ENCODE measurements at regions not wholly inside any gene's neighbourhood (a gene's known extent, or its start where the extent isn't known, plus 50 kb on each side); places are given as distances from the start of the nearest gene placed in this dataset.

DNA sequence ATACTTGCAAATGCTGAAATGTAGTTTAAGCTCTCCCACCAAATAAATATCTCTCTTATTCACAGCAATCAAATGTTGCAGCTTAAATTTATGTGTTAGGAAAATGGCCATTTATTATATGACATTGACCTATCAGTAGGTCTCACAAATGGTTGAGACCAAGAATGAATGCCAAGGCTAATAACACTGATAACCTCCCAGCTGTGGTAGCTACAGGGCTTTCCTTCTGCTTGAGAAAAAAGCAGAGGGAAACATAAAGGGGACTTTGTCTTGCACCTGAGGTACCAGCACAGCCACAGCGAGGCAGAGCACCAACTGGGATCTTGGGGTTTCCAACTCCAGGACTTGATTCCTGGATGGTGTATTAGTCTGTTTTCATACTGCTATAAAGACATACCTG, 73.1 kb upstream of the TTC14 start:
- DNase-seq (ENCODE audit: low read depth in 3 of 3, low spot score in 2 of 3): no peak

DNA sequence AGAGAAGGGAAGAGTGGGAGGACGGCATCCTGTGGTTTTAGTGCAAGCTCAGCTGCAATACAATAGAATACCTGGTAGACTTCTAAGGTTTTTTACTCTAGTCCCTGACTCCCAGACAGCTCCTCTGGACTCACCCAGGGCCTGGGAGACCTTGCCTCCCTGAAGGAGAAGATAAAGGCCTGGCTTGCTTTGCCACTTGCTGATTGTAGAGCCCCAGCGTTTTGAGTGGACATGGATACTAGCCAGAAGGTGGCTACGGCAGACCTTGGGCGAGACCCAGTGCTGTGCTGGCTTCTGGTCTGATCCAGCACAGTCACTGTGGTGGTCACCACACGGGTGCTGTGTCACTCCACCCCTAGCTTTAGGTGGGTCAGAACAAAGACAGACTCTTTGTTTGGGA, 72.2 kb upstream of the TTC14 start:
- no peak for DNase-seq (ENCODE audit: low read depth in 3 of 3, low spot score in 2 of 3)

DNA sequence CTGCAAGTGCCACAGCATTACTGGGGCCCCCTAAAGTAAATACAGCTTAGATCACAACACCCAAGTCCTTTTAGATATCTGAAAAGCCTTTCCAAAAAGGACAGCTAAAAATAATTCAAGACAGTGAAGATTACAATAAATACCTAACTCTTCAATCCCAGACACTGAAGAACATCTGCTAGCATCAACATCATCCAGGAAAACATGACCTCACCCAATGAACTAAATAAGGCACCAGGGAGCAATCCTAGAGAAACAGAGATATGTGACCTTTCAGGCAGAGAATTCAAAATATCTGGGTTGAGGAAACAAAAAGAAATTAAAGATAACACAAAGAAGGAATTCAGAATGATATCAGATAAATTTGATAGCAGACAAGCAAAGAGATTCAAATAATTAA, 71.7 kb upstream of the TTC14 start:
- DNase-seq (ENCODE audit: low read depth in 3 of 3, low spot score in 2 of 3): no peak

DNA sequence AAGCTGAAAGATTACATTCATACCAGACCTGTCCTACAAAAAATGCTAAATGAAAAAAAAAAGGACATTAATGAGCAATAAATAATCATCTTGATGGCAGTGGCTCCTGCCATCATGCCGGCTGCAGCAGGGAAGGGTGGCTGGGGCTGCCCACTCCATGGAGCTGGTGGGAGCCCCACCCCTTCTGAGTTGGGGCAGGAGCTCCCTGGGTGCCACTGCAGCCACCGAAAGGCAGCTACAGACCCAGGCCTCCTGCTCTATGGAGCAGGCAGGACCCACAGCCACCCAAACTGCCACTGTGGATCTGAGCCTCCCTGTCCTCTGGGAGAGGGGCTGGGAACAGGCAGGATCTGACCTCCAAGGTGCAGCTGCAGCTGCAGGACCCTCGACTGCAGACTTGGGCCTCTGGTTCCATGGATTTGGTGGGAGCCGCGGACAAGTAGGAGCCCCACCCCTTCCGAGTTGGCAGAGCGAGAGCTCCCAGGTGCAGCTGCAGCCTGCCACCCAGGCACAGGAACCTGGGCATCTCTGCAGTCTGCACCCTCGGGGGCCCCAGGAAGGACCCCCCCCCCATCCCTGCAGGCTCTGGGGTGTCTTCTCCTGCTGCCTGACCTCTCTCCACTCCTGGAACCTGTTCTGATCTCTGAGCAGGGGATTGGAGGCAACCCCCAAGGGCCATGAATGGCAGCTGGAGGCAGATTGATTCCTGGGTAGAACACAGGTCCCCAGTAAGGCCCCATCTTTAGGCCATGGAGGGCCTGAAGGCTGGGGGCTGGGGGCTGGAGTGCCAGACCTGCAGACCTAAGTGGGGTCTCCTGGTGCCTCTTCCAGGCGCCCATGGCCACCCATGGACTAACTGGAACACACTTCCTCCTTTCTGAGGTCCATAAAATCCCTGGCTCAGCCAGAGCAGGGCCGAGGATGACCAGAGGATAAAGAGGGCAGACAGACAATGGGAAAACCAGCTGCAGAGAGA, 70.4 kb upstream of the TTC14 start:
- no peak for DNase-seq (ENCODE audit: low read depth in 3 of 3, low spot score in 2 of 3)

DNA sequence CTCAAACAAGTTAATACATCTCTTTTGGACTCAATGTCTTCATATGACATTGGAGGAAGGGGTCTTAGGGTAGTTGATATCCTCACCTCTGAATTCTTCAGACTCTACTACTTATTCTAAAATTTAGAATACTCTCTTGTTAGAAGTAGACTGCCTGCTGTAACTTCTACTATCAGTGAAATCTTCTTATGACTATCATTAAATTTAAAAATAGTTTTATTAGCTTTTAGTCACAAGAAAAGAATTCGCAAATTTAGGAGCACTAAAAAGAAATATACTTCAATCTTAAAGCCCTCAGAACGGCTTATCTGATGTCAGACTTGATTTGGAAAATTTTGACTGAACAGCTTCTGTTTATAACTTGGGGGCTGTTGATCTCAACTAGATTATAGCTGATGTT, 67.1 kb upstream of the TTC14 start:
- no peak for DNase-seq (ENCODE audit: low read depth in 3 of 3, low spot score in 2 of 3)

DNA sequence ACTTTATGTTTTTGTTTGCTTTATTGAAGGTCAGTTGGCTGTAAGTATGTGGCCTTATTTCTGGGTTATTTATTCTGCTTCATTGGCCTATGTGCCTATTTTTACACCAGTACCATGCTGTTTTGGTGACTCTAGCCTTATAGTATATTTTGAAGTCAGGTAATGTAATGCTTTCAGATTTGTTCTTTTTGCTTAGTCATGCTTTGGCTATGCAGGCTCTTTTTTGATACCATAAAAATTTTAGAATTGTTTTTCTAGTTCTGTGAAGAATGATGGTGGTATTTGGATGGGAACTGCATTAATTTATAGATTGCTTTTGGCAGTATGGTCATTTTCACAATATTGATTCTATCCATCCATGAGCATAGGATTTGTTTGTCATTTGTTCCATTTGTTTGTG, 63.5 kb upstream of the TTC14 start:
- DNase-seq (ENCODE audit: low read depth in 3 of 3, low spot score in 2 of 3): no peak

DNA sequence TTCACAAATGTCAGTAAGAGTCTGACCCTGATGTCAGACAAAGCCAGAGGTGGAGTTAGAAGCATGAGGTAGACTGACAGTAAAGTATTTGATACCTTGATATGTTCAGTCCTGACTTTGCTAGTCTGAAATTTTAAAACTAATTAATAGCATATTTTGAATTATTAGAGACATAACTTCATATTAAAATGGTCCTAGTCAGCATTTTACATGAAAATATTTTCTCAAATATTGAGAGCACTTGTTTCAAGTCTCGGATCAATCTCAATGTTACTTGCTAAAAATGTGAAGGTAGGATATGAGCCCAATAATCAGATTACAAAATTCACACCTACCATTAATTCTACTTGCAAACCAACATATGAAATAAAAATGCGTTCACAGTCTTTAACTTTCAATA, 58.1 kb upstream of the TTC14 start:
- DNase-seq (ENCODE audit: low read depth in 3 of 3, low spot score in 2 of 3): no peak

DNA sequence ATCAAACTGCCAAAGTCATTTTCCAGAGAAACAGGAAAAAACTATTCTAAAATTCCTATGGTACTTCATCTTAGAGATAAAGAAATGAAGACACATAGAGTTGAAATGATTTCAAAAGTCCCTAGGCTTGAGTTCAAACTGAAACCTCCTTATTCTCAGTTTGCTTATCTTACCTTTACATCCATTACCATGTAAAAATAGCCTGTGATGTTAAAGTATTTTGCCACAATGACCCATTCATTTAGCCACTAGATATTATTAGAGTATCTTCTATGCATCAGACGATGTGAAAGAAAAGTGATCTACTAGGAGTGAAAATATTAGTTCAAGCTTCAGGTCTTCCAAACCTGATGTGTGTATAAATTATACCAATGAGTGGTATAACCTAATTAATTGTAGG, 55.1 kb upstream of the TTC14 start:
- no peak for DNase-seq (ENCODE audit: low read depth in 3 of 3, low spot score in 2 of 3)

DNA sequence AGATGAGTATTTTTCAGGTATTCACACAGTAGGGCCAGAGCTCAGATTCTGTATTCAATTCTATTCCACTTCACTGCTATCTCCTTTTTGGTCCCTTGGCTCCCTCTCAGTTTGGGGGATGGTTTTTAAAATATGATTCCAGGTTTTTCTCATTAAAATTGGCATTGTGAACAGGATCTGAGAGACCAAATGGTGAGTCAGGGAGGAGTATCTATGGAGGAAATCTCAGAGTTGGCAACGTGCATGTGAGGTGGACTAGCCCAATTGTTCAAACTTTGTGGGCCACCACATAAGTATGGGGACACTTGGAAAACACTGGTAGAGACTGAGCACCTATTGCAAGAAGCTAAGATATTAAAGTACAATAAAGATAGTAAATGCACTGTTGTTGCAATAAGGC, 53.9 kb upstream of the TTC14 start:
- DNase-seq (ENCODE audit: low read depth in 3 of 3, low spot score in 2 of 3): no peak

All from right renal cortex interstitium (tissue), 3 donors.